Neuron (in vitro differentiated cells): ENCODE measurements at regions not wholly inside any gene's neighbourhood (a gene's known extent, or its start where the extent isn't known, plus 50 kb on each side); places are given as distances from the start of the nearest gene placed in this dataset.
"Not testable (repeated sequence)": the region's sequence is repeated elsewhere in the genome, so short reads cannot be mapped to it uniquely, and the experiment has no call there.

Experiments used
- H2AFZ ChIP-seq: one replicate; pipeline ENCODE4 v1.6.1; 2013; ENCODE audit warnings: low read depth, mild to moderate bottlenecking, inconsistent platforms, low read length, moderate library complexity
- H3K27me3 ChIP-seq: one replicate; pipeline ENCODE4 v1.6.1; 2013; ENCODE audit warnings: low read length; ENCODE audit not compliant: insufficient read depth
- H3K36me3 ChIP-seq: one replicate; pipeline ENCODE4 v1.6.1; 2013; ENCODE audit warnings: low read length; ENCODE audit not compliant: insufficient read depth
- H3K4me1 ChIP-seq: one replicate; pipeline ENCODE4 v1.6.1; 2013; ENCODE audit warnings: low read length; ENCODE audit not compliant: insufficient read depth
- H3K4me3 ChIP-seq: 2 replicates; pipeline ENCODE4 v1.5.1; 2013; ENCODE audit warnings: mild to moderate bottlenecking, low read length, moderate library complexity
- H3K9me3 ChIP-seq: one replicate; pipeline ENCODE4 v1.6.1; 2013; ENCODE audit warnings: low read length

GRCh38 chr6:103114582-103114981 lies 1721.1 kb downstream of the GRIK2 start:
- Histone ChIP-seq H2AFZ (no peak overlapping the region), H3K27me3 (no peaks in the 10 kb centered on the region), H3K36me3 (no peaks in the 10 kb centered on the region), H3K9me3 (no peaks in the 10 kb centered on the region), H3K4me1 (no peaks in the 10 kb centered on the region), H3K4me3 (no peak overlapping the region)

DNA sequence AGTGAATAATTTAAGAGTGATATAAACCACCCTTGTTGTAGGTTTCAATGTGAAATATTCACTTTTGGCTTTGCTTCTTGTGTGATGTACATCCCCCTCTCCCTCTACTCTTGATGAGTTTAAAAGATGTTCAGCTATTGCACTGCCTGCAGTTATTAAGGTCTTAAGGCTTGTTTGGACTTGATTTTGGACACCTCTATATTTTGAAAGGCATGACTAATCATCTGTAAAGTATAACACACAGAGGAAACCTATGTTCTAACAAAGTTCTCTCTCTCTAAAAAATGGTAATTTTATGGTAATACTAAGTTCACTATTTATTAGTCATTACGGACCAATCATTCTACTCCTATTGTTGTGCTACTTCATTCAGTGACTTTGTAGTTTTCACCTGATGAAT lies 1719.9 kb downstream of the GRIK2 start:
- Histone ChIP-seq H2AFZ (no peak overlapping the region), H3K4me3 (no peak overlapping the region), H3K4me1 (no peaks in the 10 kb centered on the region), H3K27me3 (no peaks in the 10 kb centered on the region), H3K36me3 (no peaks in the 10 kb centered on the region), H3K9me3 (no peaks in the 10 kb centered on the region)

- no peaks in the 10 kb centered on the region for H3K27me3 ChIP-seq
- no peaks in the 10 kb centered on the region for H3K9me3 ChIP-seq
- H3K4me3 ChIP-seq = no peak overlapping the region
- no peaks in the 10 kb centered on the region for H3K4me1 ChIP-seq
- H3K36me3 ChIP-seq = no peaks in the 10 kb centered on the region
- no peak overlapping the region for H2AFZ ChIP-seq
These were observed 1714.5 kb downstream of the GRIK2 start for GRCh38 chr6:103107985-103108384.

- Histone ChIP-seq H3K4me1 (no peaks in the 10 kb centered on the region), H2AFZ (peak overlapping the region; percentile 43), H3K36me3 (no peaks in the 10 kb centered on the region), H3K9me3 (no peaks in the 10 kb centered on the region), H3K4me3 (no peak overlapping the region), H3K27me3 (no peaks in the 10 kb centered on the region)
These were observed 1712.2 kb downstream of the GRIK2 start for GRCh38 chr6:103105686-103106085.

DNA sequence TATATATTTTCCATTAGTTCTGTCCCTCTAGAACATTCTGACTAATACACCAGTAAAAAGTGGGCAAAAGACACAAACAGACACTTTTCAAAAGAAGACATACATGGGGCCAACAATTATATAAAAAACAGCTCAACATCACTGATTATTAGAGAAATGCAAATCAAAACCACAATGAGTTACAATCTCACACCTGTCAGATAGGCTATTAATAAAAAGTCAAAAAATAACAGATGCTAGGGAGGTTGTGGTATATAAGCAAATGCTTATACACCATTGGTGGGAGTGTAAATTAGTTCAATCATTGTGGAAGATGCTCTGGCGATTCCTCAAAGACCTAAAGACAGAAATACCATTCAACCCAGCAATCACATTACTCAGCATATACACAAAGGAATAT lies 1707.8 kb downstream of the GRIK2 start:
- Histone ChIP-seq H2AFZ (no peak overlapping the region), H3K9me3 (no peaks in the 10 kb centered on the region), H3K4me3 (no peak overlapping the region), H3K4me1 (no peaks in the 10 kb centered on the region), H3K27me3 (no peaks in the 10 kb centered on the region), H3K36me3 (no peaks in the 10 kb centered on the region)

DNA sequence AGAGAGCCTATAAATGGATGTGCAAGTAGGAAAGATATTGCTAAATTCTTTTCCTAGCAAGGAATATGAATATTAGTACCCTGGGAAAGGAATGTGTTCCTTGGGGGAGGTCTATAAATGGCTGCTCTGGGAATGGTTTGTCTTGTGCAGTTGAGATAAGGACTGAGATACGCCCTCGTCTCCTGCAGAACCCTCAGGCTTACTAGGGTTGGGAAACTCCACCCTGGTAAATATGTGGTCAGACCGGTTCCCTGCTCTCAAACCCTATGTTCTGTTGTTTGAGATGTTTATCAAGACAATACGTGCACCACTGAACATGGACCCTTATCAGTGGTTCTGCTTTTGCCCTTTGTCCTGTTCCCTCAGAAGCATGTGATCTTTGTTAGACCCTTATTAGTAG lies 1698.9 kb downstream of the GRIK2 start:
- H3K27me3 ChIP-seq, H3K36me3 ChIP-seq, H3K9me3 ChIP-seq, H3K4me1 ChIP-seq, H3K4me3 ChIP-seq, H2AFZ ChIP-seq: not testable (repeated sequence)

DNA sequence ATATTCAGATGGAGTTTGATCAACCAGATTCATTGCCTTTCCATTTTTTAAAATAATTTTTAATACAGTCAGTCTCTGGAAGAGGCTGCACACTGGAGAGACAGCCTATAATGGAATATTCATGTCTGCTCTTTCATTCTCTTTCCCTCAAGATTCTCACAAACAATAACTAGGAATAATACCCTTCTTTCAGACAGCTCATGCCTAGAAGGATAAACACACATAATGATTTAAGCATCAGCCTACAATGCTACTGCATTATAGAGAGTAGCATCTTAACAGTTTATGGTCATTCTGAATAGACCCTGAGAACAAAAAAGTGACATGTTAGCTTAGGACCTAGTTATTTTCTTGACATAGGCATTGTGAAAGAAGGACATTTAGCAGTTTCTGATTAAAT lies 1692.3 kb downstream of the GRIK2 start:
- Histone ChIP-seq H3K4me3 (no peak overlapping the region), H3K4me1 (no peaks in the 10 kb centered on the region), H2AFZ (no peak overlapping the region), H3K36me3 (no peaks in the 10 kb centered on the region), H3K27me3 (no peaks in the 10 kb centered on the region), H3K9me3 (no peaks in the 10 kb centered on the region)

GRCh38 chr6:103081876-103082630 lies 1688.5 kb downstream of the GRIK2 start:
- Histone ChIP-seq H2AFZ (no peak overlapping the region), H3K4me1 (no peaks in the 10 kb centered on the region), H3K4me3 (no peak overlapping the region), H3K27me3 (no peaks in the 10 kb centered on the region), H3K9me3 (no peaks in the 10 kb centered on the region), H3K36me3 (no peaks in the 10 kb centered on the region)

- H3K36me3 ChIP-seq = no peaks in the 10 kb centered on the region
- no peak overlapping the region for H3K4me3 ChIP-seq
- no peaks in the 10 kb centered on the region for H3K4me1 ChIP-seq
- no peak overlapping the region for H2AFZ ChIP-seq
- no peaks in the 10 kb centered on the region for H3K9me3 ChIP-seq
- H3K27me3 ChIP-seq = no peaks in the 10 kb centered on the region
These were observed 1687.6 kb downstream of the GRIK2 start for GRCh38 chr6:103081126-103081525.

- Histone ChIP-seq H2AFZ (no peak overlapping the region), H3K4me3 (no peak overlapping the region), H3K4me1 (no peaks in the 10 kb centered on the region), H3K27me3 (no peaks in the 10 kb centered on the region), H3K9me3 (no peaks in the 10 kb centered on the region), H3K36me3 (no peaks in the 10 kb centered on the region)
These were observed 1687.0 kb downstream of the GRIK2 start for GRCh38 chr6:103080497-103080896.

DNA sequence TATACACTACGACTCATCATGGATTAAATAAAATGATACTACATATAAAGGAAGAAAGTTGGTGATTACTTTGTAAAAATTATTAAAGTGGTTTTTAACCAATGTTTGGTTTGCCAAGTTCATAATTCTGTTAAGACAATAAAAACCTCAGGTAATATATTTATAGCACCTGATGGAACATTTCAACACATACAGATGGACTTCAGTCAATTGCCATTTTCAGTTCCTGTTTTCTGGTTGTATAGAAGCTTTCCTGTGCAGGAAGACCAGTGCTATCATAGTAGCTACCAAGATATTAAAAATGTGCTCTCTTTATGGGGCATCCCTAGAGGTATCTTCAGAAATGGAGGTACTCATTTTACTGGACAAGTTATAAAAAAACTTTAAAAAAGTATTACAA lies 1686.4 kb downstream of the GRIK2 start:
- Histone ChIP-seq H3K27me3 (no peaks in the 10 kb centered on the region), H2AFZ (no peak overlapping the region), H3K36me3 (no peaks in the 10 kb centered on the region), H3K4me1 (no peaks in the 10 kb centered on the region), H3K9me3 (no peaks in the 10 kb centered on the region), H3K4me3 (no peak overlapping the region)

- Histone ChIP-seq H3K9me3 (no peaks in the 10 kb centered on the region), H3K27me3 (no peaks in the 10 kb centered on the region), H3K36me3 (no peaks in the 10 kb centered on the region), H3K4me3 (no peak overlapping the region), H2AFZ (no peak overlapping the region), H3K4me1 (no peaks in the 10 kb centered on the region)
These were observed 1668.6 kb downstream of the GRIK2 start for GRCh38 chr6:103062136-103062535.

GRCh38 chr6:103047567-103047966 lies 1654.1 kb downstream of the GRIK2 start:
- Histone ChIP-seq H2AFZ (no peak overlapping the region), H3K4me1 (no peaks in the 10 kb centered on the region), H3K4me3 (no peak overlapping the region)

DNA sequence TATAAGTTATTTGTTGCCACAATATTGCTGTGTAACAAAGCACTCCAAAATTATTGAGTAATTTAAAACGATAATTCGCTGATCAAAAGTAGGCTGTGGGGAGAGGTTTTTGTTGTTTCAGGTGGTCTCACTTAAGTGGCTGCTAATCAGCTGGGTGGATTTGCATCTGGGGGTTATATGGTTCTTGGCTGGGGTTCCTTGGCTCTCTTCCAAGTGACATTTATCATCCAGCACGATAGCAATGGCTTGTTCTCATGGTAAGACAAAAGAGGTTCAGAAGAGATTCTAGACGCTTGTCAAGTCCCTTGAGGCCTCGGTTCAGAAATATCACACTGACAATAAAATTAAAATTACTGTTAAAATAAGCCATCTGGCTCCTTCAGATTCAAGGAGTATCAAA lies 1648.8 kb downstream of the GRIK2 start:
- Histone ChIP-seq H3K4me1 (no peaks in the 10 kb centered on the region), H3K9me3 (no peaks in the 10 kb centered on the region)

More at GRCh38 chr6:103047567-103047966, 1654.1 kb downstream of the GRIK2 start:
- Histone ChIP-seq H3K36me3 (no peaks in the 10 kb centered on the region), H3K9me3 (no peaks in the 10 kb centered on the region), H3K27me3 (no peaks in the 10 kb centered on the region)

More for the DNA sequence above, 1648.8 kb downstream of the GRIK2 start:
- Histone ChIP-seq H3K4me3 (no peak overlapping the region), H2AFZ (no peak overlapping the region), H3K36me3 (no peaks in the 10 kb centered on the region), H3K27me3 (no peaks in the 10 kb centered on the region)
